Endothelial cell of umbilical vein (primary cell): ENCODE measurements at regions not wholly inside any gene's neighbourhood (a gene's known extent, or its start where the extent isn't known, plus 50 kb on each side); places are given as distances from the start of the nearest gene placed in this dataset.

Source experiments
- BruUV-seq: library from RNA; stranded (reverse); fragments of 400-500 nt; replicated peaks from 2 replicates; lab custom pipeline; 2021; lab: Mats Ljungman, UMichigan
- CTCF ChIA-PET: fragments of 300-600, 350-600 bp; sonication (Branson Sonifier 250); formaldehyde crosslinking; loops from one replicate; lab custom pipeline; 2021; ENCODE audit warnings: antibody characterized with exemption, inconsistent platforms; lab: Charles Lee
- POLR2A ChIA-PET: fragments of 300-600, 350-600 bp; sonication (Branson Sonifier 250); formaldehyde crosslinking; loops from one replicate; lab custom pipeline; 2021; ENCODE audit warnings: antibody characterized with exemption, inconsistent platforms; lab: Charles Lee
- DNase-seq: peaks from one replicate; pipeline ENCODE4 v3.0.0-alpha.2; 2011; ENCODE audit warnings: low read depth, low spot score
- FAIRE-seq: peaks from 2 replicates; lab custom pipeline; 2011; peaks lifted over from hg19 to GRCh38; lab: Jason Lieb, UNC
- H2AFZ ChIP-seq: 2 replicates; pipeline ENCODE4 v1.6.0; 2012; ENCODE audit warnings: low read depth, low read length, control low read depth, inconsistent platforms
- H3K27ac ChIP-seq: 2 replicates; pipeline ENCODE4 v1.5.1; 2011; ENCODE audit warnings: low read depth, mild to moderate bottlenecking, control low read depth, low read length, moderate library complexity; ENCODE audit not compliant: insufficient read depth
- H3K27me3 ChIP-seq, 2 experiments: 2 replicates each; pipeline versions ENCODE4 v1.6.0 to v1.6.1; 2011; ENCODE audit warnings: low read length in 2 of 2, mixed read lengths in 1 of 2; ENCODE audit not compliant: control insufficient read depth in 2 of 2, insufficient read depth in 2 of 2
- H3K36me3 ChIP-seq, 2 experiments: 2 replicates in 1 of 2; 3 replicates in 1 of 2; pipeline ENCODE4 v1.5.1; 2011; ENCODE audit warnings: low read length in 2 of 2, mild to moderate bottlenecking in 1 of 2, moderate library complexity in 1 of 2; ENCODE audit not compliant: control insufficient read depth in 2 of 2, insufficient read depth in 2 of 2; ENCODE audit errors: extremely low read depth in 1 of 2
- H3K4me1 ChIP-seq: 3 replicates; pipeline ENCODE4 v1.5.1; 2011; ENCODE audit warnings: mild to moderate bottlenecking, low read length; ENCODE audit not compliant: control insufficient read depth, insufficient read depth; ENCODE audit errors: extremely low read depth
- H3K4me2 ChIP-seq: 2 replicates; pipeline ENCODE4 v1.6.1; 2011; ENCODE audit warnings: low read length, control low read depth, mixed read lengths; ENCODE audit not compliant: insufficient read depth
- H3K4me3 ChIP-seq, 3 experiments: fragments of 200-600 bp in 1 of 3; sonication (generic), shearing (Covaris generic) in 1 of 3; replicated peaks in 1 of 3; 2 replicates each; pipeline ENCODE4 v1.5.1; 2011 to 2016; ENCODE audit warnings: control low read depth in 3 of 3, low read length in 3 of 3, mild to moderate bottlenecking in 2 of 3, inconsistent platforms in 1 of 3, low read depth in 1 of 3, moderate library complexity in 1 of 3; ENCODE audit not compliant: insufficient read depth in 1 of 3
- H3K79me2 ChIP-seq: 2 replicates; pipeline ENCODE4 v1.6.0; 2012; ENCODE audit warnings: low read length, inconsistent platforms; ENCODE audit not compliant: control insufficient read depth, insufficient read depth
- H3K9ac ChIP-seq: replicated peaks from 2 replicates; pipeline ENCODE3; 2011; ENCODE audit warnings: low read length, control low read depth; ENCODE audit not compliant: insufficient read depth; ENCODE audit errors: extremely low read depth
- H3K9me1 ChIP-seq: replicated peaks from 3 replicates; pipeline ENCODE4 v1.6.0; 2011; ENCODE audit warnings: mild to moderate bottlenecking, low read length; ENCODE audit not compliant: control insufficient read depth, insufficient read depth; ENCODE audit errors: extremely low read depth
- H3K9me3 ChIP-seq: replicated peaks from 2 replicates; pipeline ENCODE4 v1.5.1; 2012; ENCODE audit warnings: low read length, inconsistent platforms; ENCODE audit not compliant: control insufficient read depth, insufficient read depth
- H4K20me1 ChIP-seq: replicated peaks from 2 replicates; pipeline ENCODE3; 2011; ENCODE audit warnings: mild to moderate bottlenecking, low read length; ENCODE audit not compliant: control insufficient read depth, insufficient read depth; ENCODE audit errors: extremely low read depth
- EZH2 ChIP-seq: IDR thresholded peaks from 2 replicates; pipeline ENCODE4 v1.6.1; 2012; ENCODE audit warnings: borderline replicate concordance, low read depth, mild to moderate bottlenecking, moderate library complexity, low read length, inconsistent platforms; ENCODE audit not compliant: severe bottlenecking
- FOS ChIP-seq: IDR thresholded peaks from 2 replicates; pipeline ENCODE4 v1.6.1; 2011; ENCODE audit warnings: mild to moderate bottlenecking, low read length, moderate library complexity, borderline replicate concordance; ENCODE audit not compliant: insufficient read depth
- GATA2 ChIP-seq: IDR thresholded peaks from 2 replicates; pipeline ENCODE4 v1.7.0; 2011; ENCODE audit warnings: low read depth, mild to moderate bottlenecking, moderate library complexity, mixed read lengths, low read length; ENCODE audit not compliant: insufficient read length, insufficient read depth
- JUN ChIP-seq: IDR thresholded peaks from 2 replicates; pipeline ENCODE4 v1.6.1; 2011; ENCODE audit warnings: borderline replicate concordance, low read depth; ENCODE audit not compliant: insufficient read length, insufficient read depth
- MYC ChIP-seq: IDR thresholded peaks from one replicate; pipeline ENCODE4 v1.6.1; 2011; ENCODE audit warnings: mild to moderate bottlenecking, low read depth, low read length
- POLR2A ChIP-seq: IDR thresholded peaks from 2 replicates; pipeline ENCODE4 v1.6.1; 2012; ENCODE audit warnings: low read depth, mild to moderate bottlenecking, control low read depth, low read length
- POLR2AphosphoS5 ChIP-seq: IDR thresholded peaks from 2 replicates; pipeline ENCODE4 v1.6.1; 2012; ENCODE audit warnings: low read depth, mild to moderate bottlenecking, control low read depth, low read length, moderate library complexity; ENCODE audit not compliant: insufficient read depth
- dilution Hi-C: fragments of 300-500 bp; cut with MboI; formaldehyde crosslinking; loops from one replicate; pipeline ENCODE4 v1.15.0; 2019; ENCODE audit warnings: low sequenced_read_pairs; ENCODE audit not compliant: extremely low pct_ligation_motif_present
- intact Hi-C: fragments of 100-400 bp; cut with micrococcal nuclease; formaldehyde crosslinking; loops from one replicate; pipeline ENCODE4 v1.10.0; 2022
- TF ChIP-seq, protein P1 (sequence below), 2 donors: IDR thresholded peaks; 1 replicate in 1 of 2; 2 replicates in 1 of 2; pipeline ENCODE4 v1.5.1; 2011; ENCODE audit warnings: low read length in 2 of 2, mild to moderate bottlenecking in 2 of 2, moderate library complexity in 2 of 2, control low read depth in 1 of 2, inconsistent platforms in 1 of 2, low read depth in 1 of 2; ENCODE audit not compliant: insufficient read depth in 1 of 2; ENCODE audit errors: extremely low read depth in 1 of 2
- TF ChIP-seq, protein P2 (sequence below): IDR thresholded peaks from 2 replicates; pipeline ENCODE4 v1.6.1; 2011; ENCODE audit not compliant: insufficient read depth, insufficient read length

DNA sequence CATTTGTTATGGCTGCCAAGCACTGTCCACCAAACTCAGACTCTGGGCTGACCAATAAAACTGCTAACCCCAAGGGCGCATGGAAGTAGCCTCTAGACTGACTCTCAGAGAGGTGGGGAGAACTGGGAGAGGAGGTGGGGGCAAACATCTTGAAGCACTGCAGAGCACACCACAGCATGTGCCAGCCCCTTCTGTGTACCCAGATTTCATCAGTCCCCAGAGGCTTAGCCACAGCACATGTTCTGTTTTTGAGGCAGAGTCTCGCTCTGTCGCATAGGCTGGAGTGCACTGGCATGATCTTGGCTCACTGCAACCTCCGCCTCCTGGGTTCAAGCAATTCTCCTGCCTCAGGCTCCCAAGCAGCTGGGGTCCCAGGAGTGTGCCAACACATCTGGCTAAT, 119.5 kb upstream of the SPATA12 start:
- Histone ChIP-seq H3K9me3 (no peaks in the 10 kb centered on the region), H2AFZ (no peak overlapping the region), H3K9me1 (no peaks in the 10 kb centered on the region), H3K9ac (no peak overlapping the region), H3K4me2 (no peak overlapping the region), H3K79me2 (no peaks in the 10 kb centered on the region), H3K36me3 (no peaks in the 10 kb centered on the region), H4K20me1 (no peaks in the 10 kb centered on the region), H3K27me3 (no peaks in the 10 kb centered on the region), H3K27ac (no peak overlapping the region), H3K4me3 (no peak overlapping the region), H3K4me1 (peaks cover 12% of the 10 kb centered on the region)
- DNase-seq (no peak), FAIRE-seq (no peak)
- ChIA-PET CTCF (interaction anchor here (0.9 kb wide), 1 partner anchor 64 kb away, joined by 3 read pairs; no protein-coding TSS in a partner anchor), POLR2A (no interaction called here)
- intact Hi-C loops (no loop called here), dilution Hi-C loops (no loop called here)
- no TSS peak for BruUV-seq
- TF ChIP-seq GATA2 (no peak), EZH2 (no peak), POLR2AphosphoS5 (no peak), JUN (no peak), MYC (no peak), POLR2A (no peak), FOS (no peak)
- TF ChIP-seq, protein P1, sequence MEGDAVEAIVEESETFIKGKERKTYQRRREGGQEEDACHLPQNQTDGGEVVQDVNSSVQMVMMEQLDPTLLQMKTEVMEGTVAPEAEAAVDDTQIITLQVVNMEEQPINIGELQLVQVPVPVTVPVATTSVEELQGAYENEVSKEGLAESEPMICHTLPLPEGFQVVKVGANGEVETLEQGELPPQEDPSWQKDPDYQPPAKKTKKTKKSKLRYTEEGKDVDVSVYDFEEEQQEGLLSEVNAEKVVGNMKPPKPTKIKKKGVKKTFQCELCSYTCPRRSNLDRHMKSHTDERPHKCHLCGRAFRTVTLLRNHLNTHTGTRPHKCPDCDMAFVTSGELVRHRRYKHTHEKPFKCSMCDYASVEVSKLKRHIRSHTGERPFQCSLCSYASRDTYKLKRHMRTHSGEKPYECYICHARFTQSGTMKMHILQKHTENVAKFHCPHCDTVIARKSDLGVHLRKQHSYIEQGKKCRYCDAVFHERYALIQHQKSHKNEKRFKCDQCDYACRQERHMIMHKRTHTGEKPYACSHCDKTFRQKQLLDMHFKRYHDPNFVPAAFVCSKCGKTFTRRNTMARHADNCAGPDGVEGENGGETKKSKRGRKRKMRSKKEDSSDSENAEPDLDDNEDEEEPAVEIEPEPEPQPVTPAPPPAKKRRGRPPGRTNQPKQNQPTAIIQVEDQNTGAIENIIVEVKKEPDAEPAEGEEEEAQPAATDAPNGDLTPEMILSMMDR (IDR thresholded peaks at IDR 0.05; ENCODE audit: extremely low read depth in 1 of 2, insufficient read depth in 1 of 2, low read depth in 1 of 2, low read length in 2 of 2), result no peak
- TF ChIP-seq, protein P2, sequence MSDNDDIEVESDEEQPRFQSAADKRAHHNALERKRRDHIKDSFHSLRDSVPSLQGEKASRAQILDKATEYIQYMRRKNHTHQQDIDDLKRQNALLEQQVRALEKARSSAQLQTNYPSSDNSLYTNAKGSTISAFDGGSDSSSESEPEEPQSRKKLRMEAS, result no peak
